Erythroblast (primary cell): ENCODE measurements at regions not wholly inside any gene's neighbourhood (a gene's known extent, or its start where the extent isn't known, plus 50 kb on each side); places are given as distances from the start of the nearest gene placed in this dataset.

ENCODE experiments used
- GATA1 ChIP-seq: IDR thresholded peaks from 2 replicates; pipeline ENCODE4 v1.6.1; 2011; ENCODE audit warnings: low read depth, mild to moderate bottlenecking, control low read depth, low read length, moderate library complexity
- POLR2A ChIP-seq: IDR thresholded peaks from 2 replicates; pipeline ENCODE4 v1.6.1; 2011; ENCODE audit warnings: mild to moderate bottlenecking, low read length

- TF ChIP-seq POLR2A (no peak), GATA1 (no peak)
Measured at GRCh38 chr2:37809525-37809924, 115.6 kb upstream of the RMDN2 start.
